ELF-1 (cell line): ENCODE measurements at regions not wholly inside any gene's neighbourhood (a gene's known extent, or its start where the extent isn't known, plus 50 kb on each side); places are given as distances from the start of the nearest gene placed in this dataset.

ENCODE experiments used
- DNase-seq: peaks from one replicate; pipeline ENCODE4 v3.0.0-alpha.2; 2016; ENCODE audit warnings: low read depth, low spot score

DNA sequence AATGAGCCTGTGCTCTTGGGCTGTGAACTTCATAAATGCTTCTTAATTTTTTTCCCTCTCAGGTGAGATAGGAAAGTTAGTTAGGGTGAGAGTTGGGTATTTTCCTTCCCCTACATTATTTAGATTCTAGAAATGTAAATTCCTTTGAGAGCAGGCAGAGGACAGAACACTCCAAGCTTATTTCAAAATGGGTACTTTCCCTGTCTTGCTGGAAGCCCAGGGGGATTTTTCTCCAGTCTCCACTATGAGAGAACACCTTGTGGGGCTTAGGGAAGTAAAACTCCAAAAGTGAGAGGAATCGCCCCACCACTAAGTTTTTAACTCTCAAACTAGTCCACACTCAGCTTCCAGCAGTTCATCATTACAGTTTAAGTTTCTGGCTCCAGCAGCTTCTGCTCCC lies 253.2 kb upstream of the CTAGE1 start:
- no peak for DNase-seq

GRCh38 chr18:22673182-22673862 lies 255.6 kb upstream of the CTAGE1 start:
- DNase-seq = no peak

- DNase-seq = peak; percentile 11
Observed at GRCh38 chr18:22674272-22674671, 256.6 kb upstream of the CTAGE1 start.

DNA sequence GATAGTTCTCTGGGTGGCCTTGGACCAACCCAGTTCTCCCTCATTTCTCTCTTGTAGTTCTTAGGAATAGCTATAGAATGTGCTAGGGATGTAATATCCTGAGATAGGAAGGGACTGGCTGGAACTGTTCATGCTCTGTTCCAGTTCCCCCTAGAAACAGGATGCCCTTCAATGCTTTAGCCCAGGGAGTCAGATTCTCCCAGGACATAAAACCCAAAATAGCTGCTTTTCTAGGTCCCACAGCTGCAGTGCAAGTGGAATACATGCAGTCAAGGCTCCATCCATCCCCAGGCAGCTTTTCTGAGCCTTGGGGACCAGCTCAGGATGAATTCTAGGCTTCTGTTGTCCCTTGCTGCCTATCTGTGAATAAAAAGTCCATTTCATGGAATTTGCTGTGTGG lies 257.3 kb upstream of the CTAGE1 start:
- no peak for DNase-seq

DNA sequence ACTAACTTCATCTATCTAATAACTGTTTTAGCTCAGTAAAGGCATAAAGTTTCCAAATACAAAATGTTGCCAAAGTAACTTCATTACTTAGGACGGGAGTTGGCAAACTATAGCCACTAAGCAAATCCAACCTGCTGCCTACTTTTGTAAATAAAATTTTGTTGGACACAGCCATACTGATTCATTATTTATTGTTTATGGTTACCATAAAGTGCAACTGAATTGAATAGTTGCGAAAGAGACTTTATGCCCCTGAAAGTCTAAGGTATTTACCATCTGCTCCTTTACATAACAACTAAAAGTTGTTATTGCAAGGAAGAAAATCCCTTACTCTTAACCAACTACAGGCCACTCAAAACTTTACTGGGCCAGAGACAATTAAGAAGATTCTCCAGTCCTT lies 256.7 kb upstream of the RBBP8 start:
- DNase-seq = no peak

- DNase-seq = no peak
Observed at GRCh38 chr18:22678486-22678885, 254.6 kb upstream of the RBBP8 start.

- DNase-seq = no peak
Observed at GRCh38 chr18:22680944-22681343, 252.2 kb upstream of the RBBP8 start.

- DNase-seq = no peak
Observed at GRCh38 chr18:22681908-22682307, 251.2 kb upstream of the RBBP8 start.

GRCh38 chr18:22682720-22683119 lies 250.4 kb upstream of the RBBP8 start:
- DNase-seq = no peak

GRCh38 chr18:22683196-22683676 lies 249.9 kb upstream of the RBBP8 start:
- no peak for DNase-seq

GRCh38 chr18:22683786-22684185 lies 249.3 kb upstream of the RBBP8 start:
- no peak for DNase-seq

DNA sequence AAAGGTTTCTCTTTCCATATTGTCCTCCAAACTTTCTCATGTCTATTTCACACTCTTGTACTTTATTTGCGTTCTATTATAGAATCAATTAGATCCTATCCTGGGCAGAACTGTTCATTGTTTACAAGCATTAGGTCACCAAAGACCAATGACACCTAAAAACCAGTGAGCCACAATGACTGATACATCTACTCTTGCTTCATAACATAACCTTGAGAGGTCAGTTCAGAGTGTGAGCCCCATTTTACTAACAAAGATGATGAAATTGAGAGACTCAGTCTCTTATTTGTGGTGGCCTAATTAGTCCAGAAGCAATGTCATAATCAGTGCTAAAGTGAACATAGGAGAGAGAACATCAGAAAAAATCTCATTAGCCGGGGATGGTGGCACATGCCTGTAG lies 248.9 kb upstream of the RBBP8 start:
- no peak for DNase-seq

DNA sequence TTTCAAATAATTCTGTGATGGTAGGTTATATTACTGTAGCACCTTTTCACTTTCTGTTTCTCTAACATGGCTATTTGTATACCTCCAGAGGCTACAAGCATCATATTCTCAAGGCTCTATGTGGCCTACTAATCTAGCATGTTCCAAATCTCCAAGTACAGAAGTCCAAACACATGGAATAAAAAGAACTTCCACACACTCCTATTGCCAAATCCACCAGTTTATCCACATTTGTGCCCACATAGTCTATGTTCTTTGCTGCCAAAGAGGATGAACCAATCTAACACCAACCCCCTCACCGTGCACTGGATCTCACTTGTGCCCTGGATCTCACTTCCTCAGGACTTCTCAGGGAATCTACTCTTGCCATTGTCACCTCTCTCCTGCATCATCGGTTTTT lies 247.3 kb upstream of the RBBP8 start:
- DNase-seq = no peak

- no peak for DNase-seq
Observed at GRCh38 chr18:22687892-22688680, 245.0 kb upstream of the RBBP8 start.

DNA sequence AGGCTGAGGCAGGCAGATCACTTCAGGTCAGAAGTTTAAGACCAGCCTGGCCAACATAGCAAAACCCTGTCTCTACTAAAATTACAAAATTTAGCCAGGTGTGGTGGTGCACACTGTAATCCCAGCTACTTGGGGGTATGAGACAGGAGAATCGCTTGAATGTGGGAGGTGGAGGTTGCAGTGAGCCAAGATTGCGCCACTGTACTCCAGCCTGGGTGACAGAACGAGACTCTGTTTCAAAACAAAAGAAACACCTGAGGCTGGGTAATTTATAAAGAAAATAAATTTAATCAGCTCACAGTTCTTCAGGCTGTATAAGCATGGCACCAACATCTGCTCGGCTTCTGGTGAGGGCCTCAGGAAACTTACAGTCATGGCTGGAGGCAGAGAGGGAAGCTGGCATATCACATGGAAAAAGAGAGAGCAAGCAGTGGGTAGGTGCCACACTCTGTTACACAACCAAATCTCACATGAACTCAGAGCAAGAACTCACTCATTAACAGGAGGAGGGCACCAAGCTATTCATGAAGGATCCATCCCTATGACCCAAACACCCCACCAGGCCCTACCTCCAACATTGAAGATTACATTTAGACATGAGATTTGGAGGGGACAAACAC lies 244.1 kb upstream of the RBBP8 start:
- no peak for DNase-seq

GRCh38 chr18:22689712-22690111 lies 243.4 kb upstream of the RBBP8 start:
- no peak for DNase-seq

- no peak for DNase-seq
Observed at GRCh38 chr18:22690556-22690955, 242.6 kb upstream of the RBBP8 start.

GRCh38 chr18:22691946-22692710 lies 241.0 kb upstream of the RBBP8 start:
- DNase-seq = no peak

DNA sequence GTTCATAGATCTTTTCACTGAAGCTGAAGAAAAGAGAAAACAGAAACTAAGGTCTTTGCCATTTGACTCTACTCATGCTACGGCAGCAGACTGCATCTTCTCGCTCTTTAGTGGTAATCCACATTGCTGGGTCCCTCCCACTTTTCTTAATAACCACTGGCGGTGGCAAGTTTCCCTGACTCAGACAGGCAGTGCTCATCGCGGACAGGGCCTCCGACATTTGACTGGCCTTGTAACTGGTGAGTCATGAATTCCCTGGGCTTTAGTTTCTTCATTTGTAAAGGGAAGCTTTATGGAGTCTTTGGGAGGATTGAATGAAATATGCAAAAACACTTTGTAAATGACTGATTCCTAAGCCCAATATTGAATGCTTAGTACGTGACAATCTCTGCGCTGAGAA lies 238.2 kb upstream of the RBBP8 start:
- DNase-seq = peak; percentile 28

GRCh38 chr18:22695674-22696073 lies 237.5 kb upstream of the RBBP8 start:
- no peak for DNase-seq

DNA sequence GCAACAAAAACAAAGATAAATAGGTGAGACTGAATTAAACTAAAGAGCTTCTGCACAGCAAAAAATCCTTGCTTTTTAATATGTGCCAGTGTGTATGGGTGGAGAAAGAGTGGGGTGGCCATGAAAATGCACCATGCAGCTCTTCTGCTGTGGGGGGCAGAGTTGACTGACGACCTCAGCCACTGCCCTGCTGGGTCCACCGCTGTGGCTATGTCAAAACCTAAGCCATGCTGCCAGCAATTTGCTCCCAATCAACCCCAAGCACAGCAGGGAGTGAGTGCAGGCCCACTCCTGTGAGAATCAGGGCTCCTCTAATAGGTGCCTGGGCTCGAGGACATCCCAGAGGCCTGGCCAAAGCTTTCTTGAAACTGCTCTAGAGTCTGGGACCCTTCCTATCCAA lies 235.6 kb upstream of the RBBP8 start:
- no peak for DNase-seq

DNA sequence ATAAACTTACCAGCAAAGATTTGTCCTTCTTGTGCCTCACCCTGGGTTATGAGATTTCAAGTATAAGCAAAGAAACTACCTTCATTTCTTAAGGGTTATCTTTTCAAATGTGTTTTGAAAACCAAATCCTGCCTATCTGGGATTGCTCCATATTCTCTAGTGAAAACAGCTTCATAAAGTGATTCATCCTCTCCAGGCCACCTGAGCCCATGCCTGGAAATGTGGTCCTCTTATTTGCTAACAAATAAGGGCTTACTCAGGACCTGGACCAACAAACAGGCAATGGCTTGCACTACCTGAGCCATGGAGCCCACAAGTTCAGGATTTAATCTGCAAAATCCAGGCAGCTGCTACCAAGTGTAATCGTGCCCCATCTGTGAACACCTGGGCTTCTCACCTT lies 234.4 kb upstream of the RBBP8 start:
- no peak for DNase-seq
